ENCODE measurements at regions not wholly inside any gene's neighbourhood (a gene's known extent, or its start where the extent isn't known, plus 50 kb on each side); places are given as distances from the start of the nearest gene placed in this dataset.
A peak's percentile ranks its signal among the peaks of the same experiment; 100 is the strongest.

DNA sequence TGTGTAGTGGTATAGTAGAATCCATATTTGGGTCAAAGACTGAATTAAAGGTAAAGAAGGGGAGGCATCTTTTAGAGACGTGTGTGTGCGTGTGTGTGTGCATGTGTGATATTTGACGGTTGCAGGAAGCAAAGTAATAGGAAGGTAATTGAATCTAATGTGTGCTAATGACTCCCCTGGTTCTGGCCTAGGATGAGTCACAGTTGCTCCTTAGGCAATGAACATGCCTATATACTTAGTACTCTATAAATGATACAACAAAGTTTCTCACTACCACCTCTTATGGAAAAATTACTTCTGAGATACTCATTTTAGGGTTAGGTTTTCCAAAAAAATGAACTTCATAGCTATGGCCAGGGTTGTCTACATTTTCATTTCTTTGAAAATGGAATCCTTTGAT lies 409.6 kb downstream of the GUCY1A2 start:
- Histone ChIP-seq H3K79me2 (ENCODE audit: control insufficient read depth, insufficient read depth, low read length) (no peaks in the 10 kb centered on the region), H4K20me1 (ENCODE audit: control insufficient read depth, extremely low read depth, insufficient read depth, low read length) (no peaks in the 10 kb centered on the region), H3K4me3 (replicated peaks in 1 of 4; ENCODE audit: control extremely low read depth in 1 of 4, insufficient read depth in 1 of 4, low read depth in 3 of 4, low read length in 4 of 4) (no peak overlapping the region), H3K4me1 (ENCODE audit: control insufficient read depth, extremely low read depth, insufficient read depth, low read length) (no peaks in the 10 kb centered on the region), H3K27me3 (ENCODE audit: control insufficient read depth, insufficient read depth, low read length) (no peaks in the 10 kb centered on the region), H2AFZ (ENCODE audit: low read length) (no peak overlapping the region), H3K36me3 (ENCODE audit: control insufficient read depth, insufficient read depth, low read length) (no peaks in the 10 kb centered on the region), H3K9me3 (ENCODE audit: control insufficient read depth, insufficient read depth, low read depth, low read length) (no peaks in the 10 kb centered on the region), H3K4me2 (ENCODE audit: extremely low read depth, insufficient read depth, low read length) (no peak overlapping the region), H3K27ac (ENCODE audit: insufficient read depth, low read length) (no peak overlapping the region), H3K9ac (ENCODE audit: insufficient read depth, low read length) (no peak overlapping the region)
- peak; percentile 45 to 54 for DNase-seq (ENCODE audit: low read depth in 2 of 2)
- TF ChIP-seq, protein P1, sequence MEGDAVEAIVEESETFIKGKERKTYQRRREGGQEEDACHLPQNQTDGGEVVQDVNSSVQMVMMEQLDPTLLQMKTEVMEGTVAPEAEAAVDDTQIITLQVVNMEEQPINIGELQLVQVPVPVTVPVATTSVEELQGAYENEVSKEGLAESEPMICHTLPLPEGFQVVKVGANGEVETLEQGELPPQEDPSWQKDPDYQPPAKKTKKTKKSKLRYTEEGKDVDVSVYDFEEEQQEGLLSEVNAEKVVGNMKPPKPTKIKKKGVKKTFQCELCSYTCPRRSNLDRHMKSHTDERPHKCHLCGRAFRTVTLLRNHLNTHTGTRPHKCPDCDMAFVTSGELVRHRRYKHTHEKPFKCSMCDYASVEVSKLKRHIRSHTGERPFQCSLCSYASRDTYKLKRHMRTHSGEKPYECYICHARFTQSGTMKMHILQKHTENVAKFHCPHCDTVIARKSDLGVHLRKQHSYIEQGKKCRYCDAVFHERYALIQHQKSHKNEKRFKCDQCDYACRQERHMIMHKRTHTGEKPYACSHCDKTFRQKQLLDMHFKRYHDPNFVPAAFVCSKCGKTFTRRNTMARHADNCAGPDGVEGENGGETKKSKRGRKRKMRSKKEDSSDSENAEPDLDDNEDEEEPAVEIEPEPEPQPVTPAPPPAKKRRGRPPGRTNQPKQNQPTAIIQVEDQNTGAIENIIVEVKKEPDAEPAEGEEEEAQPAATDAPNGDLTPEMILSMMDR (conservative IDR thresholded peaks at IDR 0.05 in 1 of 2, IDR thresholded peaks at IDR 0.05 in 1 of 2; ENCODE audit: low read depth in 1 of 2, low read length in 2 of 2) = no peak
- TF ChIP-seq EZH2 (IDR thresholded peaks at IDR 0.05; ENCODE audit: low read length, missing control alignments) = no peak

DNA sequence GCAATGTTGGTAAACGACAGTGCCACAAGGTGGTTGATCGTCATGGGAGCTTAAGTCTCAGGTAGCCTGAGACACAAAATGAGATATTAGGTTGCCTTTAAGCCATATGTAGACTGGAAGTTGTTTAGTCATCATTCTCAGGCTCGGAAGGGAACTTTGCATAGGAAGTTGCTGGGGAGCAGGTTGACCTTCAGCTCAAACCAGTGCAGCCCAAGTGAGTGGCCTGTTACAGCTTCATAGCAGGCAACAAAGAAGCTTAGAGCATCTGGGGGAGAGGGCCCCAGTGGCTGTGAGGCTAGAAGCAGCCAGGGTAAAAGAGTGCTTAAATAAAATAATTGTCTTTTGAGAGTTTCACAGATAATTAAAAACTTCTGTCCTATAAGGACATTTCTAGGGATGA lies 404.0 kb downstream of the GUCY1A2 start:
- Histone ChIP-seq H3K79me2 (ENCODE audit: control insufficient read depth, insufficient read depth, low read length) (no peaks in the 10 kb centered on the region), H3K4me3 (replicated peaks in 1 of 4; ENCODE audit: control extremely low read depth in 1 of 4, insufficient read depth in 1 of 4, low read depth in 3 of 4, low read length in 4 of 4) (no peak overlapping the region), H3K9me3 (ENCODE audit: control insufficient read depth, insufficient read depth, low read depth, low read length) (no peaks in the 10 kb centered on the region), H2AFZ (ENCODE audit: low read length) (no peak overlapping the region), H3K27me3 (ENCODE audit: control insufficient read depth, insufficient read depth, low read length) (no peaks in the 10 kb centered on the region), H3K27ac (ENCODE audit: insufficient read depth, low read length) (no peak overlapping the region), H3K9ac (ENCODE audit: insufficient read depth, low read length) (no peak overlapping the region), H3K4me1 (ENCODE audit: control insufficient read depth, extremely low read depth, insufficient read depth, low read length) (no peaks in the 10 kb centered on the region), H4K20me1 (ENCODE audit: control insufficient read depth, extremely low read depth, insufficient read depth, low read length) (no peaks in the 10 kb centered on the region), H3K36me3 (ENCODE audit: control insufficient read depth, insufficient read depth, low read length) (no peaks in the 10 kb centered on the region), H3K4me2 (ENCODE audit: extremely low read depth, insufficient read depth, low read length) (no peak overlapping the region)
- no peak for DNase-seq (ENCODE audit: low read depth in 2 of 2)
- TF ChIP-seq EZH2 (IDR thresholded peaks at IDR 0.05; ENCODE audit: low read length, missing control alignments) = no peak
- TF ChIP-seq, protein P1 (conservative IDR thresholded peaks at IDR 0.05 in 1 of 2, IDR thresholded peaks at IDR 0.05 in 1 of 2; ENCODE audit: low read depth in 1 of 2, low read length in 2 of 2) = no peak

DNA sequence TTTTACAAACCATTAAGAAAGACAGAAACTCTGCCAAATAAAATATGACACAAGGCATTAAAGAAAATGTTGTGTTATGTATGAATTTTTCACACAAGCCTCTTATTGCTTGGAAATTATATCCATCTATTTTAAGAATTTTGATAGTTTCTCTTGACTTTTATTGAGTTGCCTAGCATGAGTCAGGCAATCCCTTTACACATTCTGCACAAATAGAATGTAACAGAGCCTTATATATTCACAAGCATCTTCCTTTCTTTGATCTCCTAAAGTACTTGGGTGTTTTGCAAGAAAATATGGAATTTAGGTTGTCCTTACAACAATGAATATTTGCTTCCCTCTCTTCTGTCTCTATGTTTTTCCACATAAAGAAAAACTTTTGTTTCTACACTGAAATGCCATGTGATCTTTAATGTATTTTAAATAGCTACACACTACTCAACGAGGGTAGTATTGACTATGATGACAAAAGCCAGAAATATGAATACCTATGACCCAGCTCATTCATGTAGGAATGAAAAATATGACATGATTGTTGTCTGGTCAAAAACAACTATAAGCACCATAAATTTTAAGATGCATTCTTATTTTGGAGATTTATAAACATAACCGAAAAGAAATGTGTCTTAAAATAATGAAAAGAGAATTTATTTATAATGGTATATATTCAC lies 398.8 kb downstream of the GUCY1A2 start:
- no peak overlapping the region for H3K4me2 ChIP-seq (ENCODE audit: extremely low read depth, insufficient read depth, low read length)
- TF ChIP-seq, protein P1 (conservative IDR thresholded peaks at IDR 0.05 in 1 of 2, IDR thresholded peaks at IDR 0.05 in 1 of 2; ENCODE audit: low read depth in 1 of 2, low read length in 2 of 2) = no peak
- no peak for TF ChIP-seq EZH2 (IDR thresholded peaks at IDR 0.05; ENCODE audit: low read length, missing control alignments)
- H3K27me3 ChIP-seq (ENCODE audit: control insufficient read depth, insufficient read depth, low read length) = no peaks in the 10 kb centered on the region
- no peak overlapping the region for H2AFZ ChIP-seq (ENCODE audit: low read length)
- no peaks in the 10 kb centered on the region for H3K4me1 ChIP-seq (ENCODE audit: control insufficient read depth, extremely low read depth, insufficient read depth, low read length)
- H3K9me3 ChIP-seq (ENCODE audit: control insufficient read depth, insufficient read depth, low read depth, low read length) = no peaks in the 10 kb centered on the region
- no peak overlapping the region for H3K9ac ChIP-seq (ENCODE audit: insufficient read depth, low read length)
- no peak overlapping the region for H3K4me3 ChIP-seq (replicated peaks in 1 of 4; ENCODE audit: control extremely low read depth in 1 of 4, insufficient read depth in 1 of 4, low read depth in 3 of 4, low read length in 4 of 4)
- H4K20me1 ChIP-seq (ENCODE audit: control insufficient read depth, extremely low read depth, insufficient read depth, low read length) = no peaks in the 10 kb centered on the region
- DNase-seq (ENCODE audit: low read depth in 2 of 2) = no peak
- H3K27ac ChIP-seq (ENCODE audit: insufficient read depth, low read length) = no peak overlapping the region
- no peaks in the 10 kb centered on the region for H3K79me2 ChIP-seq (ENCODE audit: control insufficient read depth, insufficient read depth, low read length)
- H3K36me3 ChIP-seq (ENCODE audit: control insufficient read depth, insufficient read depth, low read length) = no peaks in the 10 kb centered on the region
